Upper lobe of left lung (tissue), 4 donors: ENCODE measurements at regions not wholly inside any gene's neighbourhood (a gene's known extent, or its start where the extent isn't known, plus 50 kb on each side); places are given as distances from the start of the nearest gene placed in this dataset.

ENCODE experiments used
- CTCF ChIP-seq, 6 experiments: fragments of 450-650 bp in 4 of 6; fragments of 200-600 bp in 2 of 6; sonication (generic) in 2 of 6; IDR thresholded peaks; one replicate each; pipeline ENCODE4 v1.5.1; 2016 to 2019; ENCODE audit warnings: antibody characterized with exemption in 6 of 6
- POLR2AphosphoS5 ChIP-seq, 2 donors: sonication (generic); formaldehyde crosslinking; IDR thresholded peaks; one replicate each; pipeline ENCODE4 v1.5.1; 2017; ENCODE audit warnings: antibody characterized with exemption in 2 of 2

DNA sequence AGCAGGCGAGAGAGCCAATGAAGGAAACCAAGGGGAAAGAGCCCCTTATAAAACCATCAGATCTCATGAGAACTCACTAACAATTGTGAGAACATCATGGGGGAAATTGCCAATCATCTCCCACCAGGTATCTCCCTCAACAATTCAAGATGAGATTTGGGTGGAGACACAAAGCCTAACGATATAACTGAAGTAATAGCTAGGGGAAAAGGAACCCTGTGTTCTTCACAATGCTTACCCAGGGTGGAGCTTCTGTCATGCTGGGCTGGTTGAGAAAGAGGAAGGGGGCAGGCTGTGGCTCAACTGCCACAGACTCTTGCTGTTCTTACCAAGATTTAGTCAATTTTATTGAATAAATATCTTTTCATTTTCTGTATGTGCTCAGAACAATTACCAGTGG lies 392.1 kb upstream of the HS6ST1 start:
- TF ChIP-seq CTCF (IDR thresholded peaks at IDR 0.05) (no peak), POLR2AphosphoS5 (IDR thresholded peaks at IDR 0.05) (no peak)
